Left renal cortex interstitium (tissue), 4 donors: ENCODE measurements at regions not wholly inside any gene's neighbourhood (a gene's known extent, or its start where the extent isn't known, plus 50 kb on each side); places are given as distances from the start of the nearest gene placed in this dataset.
"Not testable (repeated sequence)": the region's sequence is repeated elsewhere in the genome, so short reads cannot be mapped to it uniquely, and the experiment has no call there.

Experiments used
- DNase-seq, 4 donors: peaks; one replicate each; pipeline ENCODE4 v3.0.0-alpha.2; 2013; ENCODE audit warnings: low read depth in 4 of 4, low spot score in 2 of 4, missing footprints in 1 of 4

DNA sequence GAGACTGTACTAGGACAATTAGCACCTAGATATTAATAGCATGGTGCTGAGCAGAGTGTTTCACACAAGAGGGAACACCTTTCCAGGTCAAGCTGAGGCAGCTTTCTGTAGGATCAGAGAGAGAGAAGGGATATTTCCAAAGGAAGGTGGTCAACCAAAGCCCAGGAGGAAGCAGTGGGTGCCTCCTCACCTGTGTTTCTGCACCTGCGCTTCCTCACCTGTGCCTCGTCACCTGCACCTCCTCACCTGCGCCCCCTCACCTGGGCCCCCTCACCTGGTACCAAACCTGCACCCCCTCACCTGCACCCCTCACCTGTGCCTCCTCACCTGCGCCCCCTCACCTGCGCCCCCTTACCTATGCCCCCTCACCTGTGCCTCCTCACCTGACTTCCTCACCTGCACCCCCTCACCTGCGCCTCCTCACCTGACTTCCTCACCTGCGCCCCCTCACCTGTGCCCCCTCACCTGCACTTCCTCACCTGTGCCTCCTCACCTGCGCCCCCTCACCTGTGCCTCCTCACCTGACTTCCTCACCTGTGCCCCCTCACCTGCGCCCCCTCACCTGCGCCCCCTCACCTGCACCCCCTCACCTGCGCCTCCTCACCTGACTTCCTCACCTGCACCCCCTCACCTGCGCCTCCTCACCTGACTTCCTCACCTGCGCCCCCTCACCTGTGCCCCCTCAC lies 67.9 kb downstream of the TTLL2 start:
- no peak for DNase-seq

DNA sequence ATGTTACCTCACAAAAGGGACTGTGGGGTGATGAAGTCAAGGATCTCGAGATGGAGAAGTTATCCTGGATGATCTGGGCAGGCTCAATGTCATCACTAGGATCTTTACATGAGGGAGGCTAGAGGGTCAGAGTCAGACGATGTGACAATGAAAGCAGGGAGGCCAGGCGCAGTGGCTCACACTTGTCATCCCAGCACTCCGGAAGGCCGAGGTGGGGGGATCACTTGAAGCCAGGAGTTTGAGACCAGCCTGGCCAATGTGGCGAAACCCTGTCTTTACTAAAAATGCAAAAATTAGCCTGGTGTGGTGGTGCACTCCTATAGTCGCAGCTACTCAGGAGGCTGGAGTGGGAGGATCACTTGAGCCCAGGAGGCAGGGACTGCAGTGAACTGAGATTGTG lies 68.8 kb downstream of the TTLL2 start:
- DNase-seq = no peak

DNA sequence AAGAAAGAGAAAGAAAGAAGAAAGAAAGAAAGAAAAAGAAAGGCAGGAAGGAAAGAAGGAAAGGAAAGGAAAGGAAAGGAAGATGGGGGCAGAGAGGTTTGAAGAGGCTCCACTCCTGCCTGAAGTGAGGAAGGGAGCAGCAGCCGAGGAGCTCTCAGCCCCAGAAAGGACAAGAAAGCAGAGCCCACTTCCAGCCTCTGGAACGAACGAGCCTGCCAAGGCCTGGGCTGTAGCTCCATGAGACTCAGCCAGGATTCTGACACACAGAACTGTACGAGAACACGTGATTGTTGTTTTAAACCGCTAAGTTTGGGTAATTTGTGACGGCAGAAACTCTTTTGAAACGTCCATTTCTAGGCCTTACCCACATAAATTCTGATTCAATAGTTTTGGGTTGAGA lies 69.5 kb downstream of the TTLL2 start:
- DNase-seq = no peak

DNA sequence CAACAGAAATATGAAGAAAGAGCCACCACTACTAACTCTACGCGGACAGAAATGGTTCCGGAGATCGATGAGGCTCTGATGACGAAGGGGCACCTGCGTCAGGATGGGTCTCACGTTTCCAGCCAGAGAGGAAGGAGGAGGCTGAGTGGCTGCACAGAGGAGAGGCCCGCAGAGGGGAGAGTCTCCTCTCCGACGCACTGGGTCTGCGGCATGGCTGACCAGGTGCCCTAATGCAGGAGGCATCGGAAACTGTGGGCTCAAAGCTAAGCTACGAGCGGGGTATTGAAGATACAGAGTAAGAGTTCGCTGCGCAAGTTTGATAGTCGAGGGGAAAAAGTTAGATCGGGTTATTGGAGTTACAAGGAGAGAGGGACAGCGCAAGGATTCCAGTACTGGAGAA lies 69.9 kb downstream of the TTLL2 start:
- no peak for DNase-seq

DNA sequence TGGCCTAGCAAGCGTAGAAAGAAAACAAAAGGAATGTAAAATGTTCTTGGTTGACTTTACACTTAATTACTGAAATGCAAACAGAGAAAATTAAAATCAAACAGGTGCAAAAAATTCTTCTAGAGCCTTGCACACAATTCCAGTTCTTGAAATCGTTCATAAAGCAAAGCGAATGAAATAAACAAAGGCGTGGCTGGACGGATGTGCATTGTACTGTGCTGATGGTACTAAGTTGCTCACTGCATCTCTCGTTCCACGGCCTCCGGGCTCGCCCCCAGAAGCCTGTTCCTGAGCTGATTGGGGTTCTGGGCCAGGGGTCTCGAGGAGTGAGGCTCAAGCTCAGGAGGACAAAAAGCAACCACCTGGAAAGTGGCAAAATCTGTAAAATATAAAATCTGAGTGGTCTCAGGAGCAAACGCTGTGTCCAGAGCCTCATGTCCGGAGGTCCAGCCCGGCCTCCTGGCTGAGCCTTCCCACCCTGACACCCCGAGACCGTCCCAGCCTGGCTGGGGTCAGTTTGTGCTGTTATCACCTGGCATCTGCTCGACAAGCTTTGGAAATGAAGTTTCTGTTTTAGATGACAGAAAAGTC lies 71.3 kb downstream of the TTLL2 start:
- DNase-seq = no peak

DNA sequence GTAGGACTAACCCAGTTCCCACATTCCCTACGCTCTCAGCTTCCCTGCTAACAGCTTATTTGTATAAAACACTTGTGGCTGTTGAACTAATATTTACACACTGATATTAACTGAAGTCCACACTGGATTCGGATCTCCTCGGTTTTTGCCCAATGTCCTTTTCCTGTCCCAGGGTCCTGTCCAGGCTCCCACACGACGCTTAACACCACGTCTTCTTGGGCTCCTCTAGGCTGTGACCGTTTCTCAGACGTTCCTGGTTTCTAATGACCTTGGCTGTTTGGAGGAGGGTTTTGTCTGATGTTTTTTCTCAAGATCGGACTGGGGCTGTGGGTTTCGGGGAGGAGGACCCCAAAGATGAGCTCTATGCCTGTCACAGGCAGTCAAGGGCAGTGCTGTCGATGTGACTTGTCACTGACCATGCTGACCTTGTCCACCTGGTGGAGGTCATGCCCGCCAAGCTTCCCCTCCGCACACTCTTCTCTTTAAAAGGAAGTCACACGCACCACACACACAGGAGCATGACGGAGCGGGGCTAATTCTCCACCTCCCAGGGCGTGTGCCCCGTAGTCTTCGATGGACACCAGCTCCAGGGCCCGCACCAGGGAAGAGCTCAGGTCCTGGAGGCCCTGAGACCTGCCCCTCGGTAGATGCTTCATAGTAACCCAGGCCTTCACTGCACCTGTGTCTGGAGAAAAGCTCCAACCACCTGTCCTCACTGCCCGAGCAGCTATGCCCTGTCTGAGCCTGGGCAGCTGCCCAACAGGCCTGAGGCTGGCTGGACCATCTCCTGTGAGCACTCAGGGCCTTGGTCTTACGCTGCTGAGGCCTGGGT lies 72.0 kb downstream of the TTLL2 start:
- no peak for DNase-seq

DNA sequence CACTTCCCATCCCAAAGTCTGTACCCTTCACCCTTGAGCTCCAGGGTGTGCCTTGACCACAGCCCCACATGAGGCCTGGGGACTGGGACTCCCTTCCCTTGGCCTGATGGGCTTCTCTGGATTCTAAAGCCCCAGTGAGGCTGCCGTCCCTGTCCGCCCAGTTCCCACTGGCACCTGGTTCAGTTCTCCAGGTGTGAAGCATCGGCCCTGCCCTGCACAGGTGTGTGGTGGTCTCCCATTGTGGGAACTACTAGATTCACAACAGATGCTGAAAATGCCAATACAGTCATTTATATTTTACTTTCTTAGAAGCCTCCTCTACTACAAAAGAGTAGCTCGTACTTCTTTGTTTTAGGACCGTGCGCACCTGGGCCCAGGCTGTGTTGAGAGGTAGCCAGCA lies 72.8 kb downstream of the TTLL2 start:
- no peak for DNase-seq

DNA sequence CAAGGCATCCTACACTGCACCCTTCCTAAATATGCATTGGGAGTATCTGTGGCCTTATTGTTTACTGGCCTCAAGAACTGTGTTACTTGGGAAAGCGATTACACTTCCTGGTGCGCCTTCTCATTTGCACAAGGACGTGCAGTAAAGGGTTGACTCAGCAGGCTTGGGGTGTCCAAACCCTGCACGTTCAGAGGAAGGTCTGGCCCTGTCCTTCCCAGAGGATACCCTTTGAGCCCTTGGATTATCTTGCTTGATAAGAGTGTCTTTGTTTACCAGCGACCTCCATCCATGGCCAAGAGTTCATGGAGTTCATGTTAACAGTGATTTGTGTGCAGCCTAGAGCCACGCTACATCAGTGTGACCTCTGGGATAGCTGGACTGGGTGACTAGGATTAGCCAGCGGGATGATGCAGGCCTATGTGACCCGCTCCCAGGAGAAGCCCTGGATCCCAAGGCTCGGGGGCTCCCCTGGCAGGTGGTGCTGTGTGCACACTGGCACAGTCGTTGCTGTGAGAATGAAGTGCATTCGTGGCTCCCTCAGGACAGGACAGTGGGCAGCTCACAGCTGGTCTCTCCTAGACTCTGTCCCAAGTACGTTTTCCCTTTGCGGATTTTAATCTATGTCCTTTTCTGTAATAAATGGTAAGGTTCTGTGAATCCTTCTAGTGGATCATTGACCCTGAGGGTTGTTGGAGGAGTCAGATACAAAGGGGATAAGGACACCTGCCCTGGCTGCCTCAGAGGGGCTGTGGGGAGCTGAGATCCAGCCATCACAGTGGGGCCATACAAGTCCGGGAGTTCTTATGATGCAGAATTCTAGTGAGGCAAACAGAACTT lies 73.5 kb downstream of the TTLL2 start:
- no peak for DNase-seq

DNA sequence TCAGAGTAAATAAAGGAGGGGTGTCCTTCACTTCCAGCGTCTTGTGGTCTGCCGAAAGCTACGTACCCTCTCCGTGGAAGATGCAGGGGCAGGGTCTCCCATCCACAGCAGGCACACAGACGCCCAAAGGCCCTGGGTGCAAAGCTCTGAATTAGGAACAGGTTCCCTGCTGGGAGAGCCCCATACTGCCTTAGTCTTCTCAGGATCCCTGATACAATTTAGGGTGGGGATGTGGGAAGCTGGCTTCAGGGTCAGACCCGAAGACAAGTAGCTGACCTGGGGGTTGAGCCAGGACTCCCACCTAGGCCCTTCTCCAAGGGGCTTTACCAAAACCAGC lies 74.1 kb downstream of the TTLL2 start:
- DNase-seq = no peak

DNA sequence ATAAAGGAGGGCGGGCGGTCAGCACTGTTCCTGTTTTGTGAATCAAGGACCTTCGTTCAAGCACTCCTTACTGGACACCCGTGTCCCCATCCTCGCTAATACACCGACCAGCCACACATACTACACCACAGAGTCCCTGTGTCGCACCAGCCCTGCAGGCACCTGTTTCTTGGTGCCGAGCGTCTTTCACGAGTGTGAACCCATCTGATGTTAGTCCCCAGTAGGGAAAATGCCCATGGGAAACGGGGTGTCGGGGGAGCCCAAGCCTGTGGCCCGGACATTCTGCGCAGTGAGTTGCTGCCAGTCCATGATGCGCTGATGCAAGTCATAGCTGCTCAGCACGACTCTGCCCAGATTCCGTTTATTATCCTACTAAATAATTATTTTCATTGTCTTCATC lies 74.7 kb downstream of the TTLL2 start:
- no peak for DNase-seq

DNA sequence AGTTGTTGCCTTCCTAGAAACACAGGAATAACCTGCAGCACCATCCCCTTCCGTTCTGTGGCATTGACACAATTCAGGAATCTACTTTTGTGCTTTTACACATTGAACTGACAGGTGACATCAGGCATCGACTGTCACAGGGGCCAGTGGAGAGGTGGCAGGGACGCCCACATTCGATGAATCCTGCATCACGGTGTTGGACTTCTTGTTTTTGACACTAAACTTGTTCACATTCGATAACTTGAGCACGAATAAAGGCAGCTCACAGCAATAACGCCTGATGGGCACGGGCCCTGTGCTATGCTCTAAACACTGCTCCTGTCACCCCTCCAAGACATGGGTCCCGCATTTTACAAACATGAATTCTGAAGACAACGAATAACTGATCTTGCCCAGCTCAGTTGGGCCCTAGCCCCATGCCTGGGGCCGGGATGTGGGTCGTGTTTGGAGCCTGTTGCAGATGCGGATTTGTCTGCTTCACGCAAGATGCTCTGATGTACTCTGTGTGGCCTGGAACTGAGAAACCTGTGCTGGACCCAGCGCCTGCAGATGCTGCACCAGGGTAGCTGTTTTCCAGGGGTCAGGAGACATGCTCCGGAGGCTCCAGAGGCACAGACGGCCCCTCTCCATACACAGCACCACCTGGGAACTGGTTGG lies 75.7 kb downstream of the TTLL2 start:
- DNase-seq = no peak

DNA sequence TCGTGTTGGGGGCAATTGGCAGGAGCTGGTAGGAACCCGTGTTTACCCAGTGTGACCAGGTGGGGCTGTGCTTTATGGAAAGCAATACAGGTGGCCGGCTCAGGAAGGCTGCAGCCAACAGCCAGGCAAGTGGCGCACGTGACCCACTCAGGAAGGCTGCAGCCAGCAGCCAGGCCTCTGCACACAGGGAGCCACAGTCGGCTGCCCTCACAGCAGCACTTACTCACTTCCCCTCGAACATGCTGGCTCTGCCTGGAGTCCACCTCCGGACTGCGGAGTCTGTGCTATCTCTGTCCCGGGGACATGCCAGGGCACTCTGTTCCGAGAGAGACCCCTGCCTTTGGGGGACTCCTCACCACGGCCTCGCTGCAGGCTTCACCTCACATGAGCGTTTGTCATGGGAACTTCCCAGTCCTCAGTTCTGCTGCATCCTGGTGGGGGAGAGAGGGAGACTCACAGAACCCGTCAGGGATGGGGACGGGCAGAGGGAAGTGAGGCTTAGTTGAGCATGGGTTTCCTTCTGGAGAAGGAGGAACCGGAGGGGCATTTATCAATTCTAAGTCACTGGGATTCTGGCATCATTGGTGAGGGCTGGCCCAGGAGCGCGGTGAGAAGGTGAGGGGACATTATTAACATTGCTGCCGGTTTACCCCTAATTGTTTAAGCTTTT lies 76.8 kb downstream of the TTLL2 start:
- DNase-seq = no peak

DNA sequence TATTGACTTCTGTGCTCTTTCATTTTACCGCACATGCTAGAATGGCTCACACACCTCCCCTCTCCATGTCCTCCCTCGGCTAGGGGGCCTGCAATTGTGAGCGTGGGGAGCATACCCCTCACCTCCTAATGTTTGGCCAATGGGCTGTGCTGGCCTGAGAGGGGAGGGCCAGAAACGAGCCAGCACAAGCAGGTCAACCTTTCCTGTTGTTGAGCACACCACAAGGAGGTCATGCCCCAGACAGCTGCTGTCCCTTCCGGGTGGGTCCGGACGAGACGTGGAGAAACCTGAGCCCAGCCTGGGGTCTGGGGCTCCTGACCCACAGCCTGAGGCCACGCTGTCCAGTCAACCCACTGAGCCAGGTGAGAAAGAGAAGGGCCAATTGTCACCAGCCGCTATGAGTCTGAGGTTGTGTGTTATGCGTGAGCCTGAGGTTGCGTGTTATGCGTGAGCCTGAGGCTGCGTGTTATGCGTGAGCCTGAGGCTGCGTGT lies 77.4 kb downstream of the TTLL2 start:
- no peak for DNase-seq

DNA sequence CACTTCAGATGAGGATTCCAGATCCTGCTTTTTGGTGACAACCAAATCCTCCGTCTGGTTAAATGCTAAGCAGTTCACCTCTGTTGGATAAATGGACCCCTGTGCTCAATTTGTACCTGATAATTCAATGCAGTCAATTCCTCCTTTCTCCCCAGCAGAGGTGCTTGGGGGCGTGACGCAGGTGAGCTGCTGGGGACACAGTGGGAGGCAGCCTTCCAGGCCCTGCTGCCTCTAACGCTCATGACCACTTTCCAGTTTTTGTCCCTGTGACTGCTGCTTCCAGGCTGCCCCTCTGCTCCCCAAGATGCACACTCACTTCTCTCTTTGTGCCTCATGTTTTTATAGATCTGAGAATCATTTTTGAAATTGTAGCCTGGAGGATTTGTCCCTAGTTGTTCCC lies 78.5 kb downstream of the TTLL2 start:
- DNase-seq = no peak

DNA sequence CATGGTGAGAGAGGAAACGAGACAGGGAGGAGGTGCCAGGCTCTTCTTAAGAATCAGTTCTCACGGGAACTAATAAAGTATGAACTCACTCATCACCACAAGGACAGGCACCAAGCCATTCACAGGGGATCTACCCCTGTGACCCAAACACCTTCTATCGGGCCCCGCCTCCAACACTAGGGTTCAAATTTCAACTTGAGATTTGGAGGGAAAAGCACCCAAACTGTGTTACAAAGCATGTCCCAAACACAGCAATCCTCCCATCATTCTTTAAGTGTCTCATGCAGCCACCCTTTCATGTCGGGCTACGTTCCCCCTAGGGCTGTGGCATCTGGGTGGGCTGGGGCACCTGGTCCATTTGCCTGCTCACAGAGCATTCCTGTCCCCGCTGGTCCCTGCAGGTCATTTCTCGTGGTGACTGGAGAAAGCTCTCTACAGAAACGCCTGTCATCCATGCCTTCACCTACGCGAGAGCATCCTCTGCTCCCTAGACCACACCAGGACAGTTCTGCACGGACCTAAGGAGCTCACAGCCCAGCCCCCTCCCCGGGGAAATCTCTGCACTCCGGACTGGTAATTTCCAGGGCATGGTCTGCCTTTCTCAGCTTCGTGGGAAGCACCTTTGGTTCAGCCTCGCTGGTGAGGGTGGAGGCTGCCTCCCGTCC lies 79.6 kb downstream of the TTLL2 start:
- no peak for DNase-seq

DNA sequence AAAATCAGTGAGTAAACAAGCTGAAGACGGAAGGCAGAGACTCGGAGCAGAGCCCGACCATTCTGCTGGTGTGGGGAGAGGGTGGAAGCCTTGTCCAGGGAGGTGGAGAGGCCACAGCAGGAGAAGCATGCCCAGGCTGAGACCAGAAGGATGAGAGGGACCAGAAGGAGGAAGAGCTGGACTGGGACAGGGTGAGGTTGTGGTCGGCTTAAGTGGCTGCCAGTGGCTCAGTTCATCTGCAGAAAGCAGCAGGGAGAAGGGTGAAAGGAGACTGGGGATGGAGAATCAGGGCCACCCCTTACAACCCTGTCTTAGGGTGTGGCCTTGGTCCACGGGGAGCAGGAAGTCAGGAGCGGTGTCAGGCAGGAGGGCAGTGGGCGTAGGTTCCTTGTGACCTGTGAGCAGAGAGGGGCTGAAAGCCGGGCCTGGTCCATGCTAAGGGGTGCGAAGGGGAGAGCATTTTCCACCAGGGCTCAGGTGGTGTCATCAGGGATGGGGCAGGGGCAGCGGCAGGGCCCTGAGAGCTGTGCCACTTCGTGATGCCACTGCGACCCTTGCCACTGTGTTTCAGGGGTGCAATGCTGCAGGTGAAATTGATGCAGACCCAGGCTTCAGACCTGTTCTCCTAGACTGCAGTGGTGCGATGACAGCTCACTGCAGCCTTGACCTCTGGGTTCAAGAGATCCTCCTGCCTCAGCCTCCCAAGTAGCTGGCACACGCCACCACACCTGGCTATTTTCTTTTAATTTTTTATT lies 81.1 kb downstream of the TTLL2 start:
- no peak for DNase-seq

DNA sequence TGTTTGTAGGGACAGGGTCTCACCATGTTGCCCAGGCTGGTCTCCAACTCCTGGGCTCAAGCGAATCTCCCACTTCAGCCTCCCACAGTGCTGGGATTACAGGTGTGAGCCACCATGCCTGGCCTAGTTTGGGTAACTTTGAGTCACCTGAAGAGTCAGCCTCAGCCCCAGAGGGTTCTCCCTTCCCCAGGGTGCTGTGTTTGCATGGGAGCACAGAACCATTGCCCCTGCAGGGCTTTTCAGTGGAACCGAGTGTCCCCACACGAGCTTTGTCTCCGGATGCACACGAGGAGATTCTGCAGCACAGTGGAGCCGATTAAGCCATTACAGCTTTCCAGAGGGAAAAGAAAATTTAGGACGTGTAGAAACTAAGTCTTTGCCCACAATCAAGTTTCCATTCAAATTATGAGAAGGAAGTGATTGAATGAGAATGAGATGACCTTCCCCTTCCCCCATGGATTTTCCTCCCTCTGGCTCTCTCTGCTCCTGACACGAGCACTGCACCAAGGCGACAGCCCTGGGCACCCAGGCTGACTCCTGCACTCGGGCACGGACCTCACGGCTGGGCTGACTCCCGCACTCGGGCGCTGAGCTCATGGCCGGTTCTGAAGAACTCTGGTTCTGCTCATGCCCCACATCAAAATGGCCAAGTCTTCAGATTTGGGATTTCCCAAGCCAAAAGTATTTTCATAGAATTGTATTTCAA lies 81.8 kb downstream of the TTLL2 start:
- DNase-seq = not testable (repeated sequence)
